PC-9 (cell line): ENCODE measurements at regions not wholly inside any gene's neighbourhood (a gene's known extent, or its start where the extent isn't known, plus 50 kb on each side); places are given as distances from the start of the nearest gene placed in this dataset.

Source experiments
- CTCF ChIP-seq: fragments of 200-600 bp; sonication (generic); conservative IDR thresholded peaks from 2 replicates; pipeline ENCODE4 v1.6.1; 2017; ENCODE audit warnings: mixed run types, antibody characterized with exemption, mild to moderate bottlenecking, moderate library complexity
- EZH2 ChIP-seq: fragments of 200-600 bp; sonication (generic); IDR thresholded peaks from 2 replicates; pipeline ENCODE4 v1.8.0; 2017; ENCODE audit warnings: antibody characterized with exemption, low read depth

DNA sequence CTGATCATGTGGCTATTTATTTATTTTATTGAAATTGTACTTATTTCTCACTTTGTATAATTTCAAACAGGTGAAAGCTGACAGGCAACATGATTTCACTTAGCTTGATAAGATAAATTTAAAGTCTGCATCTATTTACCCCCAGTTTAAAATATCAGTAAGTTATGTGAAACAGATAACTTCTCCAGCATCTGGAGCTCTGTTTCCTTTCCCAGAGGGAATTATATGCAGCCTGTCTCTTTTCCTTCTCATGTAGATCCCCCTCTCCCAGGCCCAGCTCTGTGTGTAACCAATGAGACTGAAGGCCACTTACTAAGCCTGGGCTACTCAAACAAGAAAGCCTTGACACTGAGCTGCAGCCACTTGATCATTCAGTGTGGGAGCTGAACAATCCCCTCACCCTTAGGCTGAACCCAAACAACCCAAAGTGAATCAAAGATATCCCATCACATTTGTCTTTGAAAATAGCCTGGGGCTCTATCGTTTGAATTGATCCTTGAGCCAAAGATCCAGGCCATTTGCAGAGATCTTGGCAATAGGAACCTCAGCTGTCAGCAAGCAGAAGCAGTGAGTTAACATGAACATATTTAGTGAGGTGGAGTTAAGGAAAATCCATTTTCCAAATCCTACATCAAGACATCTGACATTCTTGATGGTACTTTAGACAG is 383.9 kb downstream of the TGFB2 start:
- TF ChIP-seq CTCF, result no peak
- TF ChIP-seq EZH2, result no peak
